OCI-LY7 (cell line): ENCODE measurements at regions not wholly inside any gene's neighbourhood (a gene's known extent, or its start where the extent isn't known, plus 50 kb on each side); places are given as distances from the start of the nearest gene placed in this dataset.
"Not testable (repeated sequence)": the region's sequence is repeated elsewhere in the genome, so short reads cannot be mapped to it uniquely, and the experiment has no call there.

Source experiments
- CTCF ChIP-seq: fragments of 200-600 bp; sonication (generic); conservative IDR thresholded peaks from 2 replicates; pipeline ENCODE4 v1.5.1; 2014; ENCODE audit warnings: mild to moderate bottlenecking, antibody characterized with exemption, low read length, moderate library complexity, mixed read lengths
- EZH2phosphoT487 ChIP-seq: fragments of 200-600 bp; sonication (generic); IDR thresholded peaks from 2 replicates; pipeline ENCODE4 v1.6.1; 2018; ENCODE audit warnings: low read depth, borderline replicate concordance, mild to moderate bottlenecking, mixed run types, antibody characterized with exemption, low read length, moderate library complexity, mixed read lengths

DNA sequence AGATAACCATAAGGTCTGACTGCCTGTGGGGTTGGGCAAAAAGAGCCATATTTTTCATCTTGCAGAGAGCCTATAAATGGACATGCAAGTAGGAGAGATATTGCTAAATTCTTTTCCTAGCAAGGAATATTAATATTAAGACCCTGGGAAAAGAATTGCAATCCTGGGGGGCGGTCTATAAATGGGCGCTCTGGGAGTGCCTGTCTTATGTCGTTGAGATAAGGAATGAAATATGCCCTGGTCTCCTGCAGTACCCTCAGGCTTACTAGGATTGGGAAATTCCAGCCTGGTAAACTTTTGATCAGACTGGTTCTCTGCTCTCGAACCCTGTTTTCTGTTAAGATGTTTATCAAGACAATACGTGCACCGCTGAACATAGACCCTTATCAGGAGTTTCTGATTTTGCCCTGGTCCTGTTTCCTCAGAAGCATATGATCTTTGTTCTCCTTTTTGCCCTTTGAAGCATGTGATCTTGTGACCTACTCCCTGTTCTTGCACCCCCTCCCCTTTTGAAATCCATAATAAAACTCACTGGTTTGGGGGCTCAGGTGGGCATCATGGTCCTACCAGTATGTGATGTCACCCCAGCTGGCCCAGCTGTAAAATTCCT, 1458.3 kb downstream of the PCDH9 start:
- not testable (repeated sequence) for TF ChIP-seq CTCF, EZH2phosphoT487
